HG02840 (cell line): ENCODE measurements at regions not wholly inside any gene's neighbourhood (a gene's known extent, or its start where the extent isn't known, plus 50 kb on each side); places are given as distances from the start of the nearest gene placed in this dataset.

Experiments
- ATAC-seq: cut with Tn5 transposase; IDR thresholded peaks from one replicate; pipeline ENCODE4 v1.9.1; 2021; ENCODE audit warnings: mild to moderate bottlenecking, moderate library complexity, moderate number of reproducible peaks; ENCODE audit not compliant: unreplicated experiment, low FRiP score

DNA sequence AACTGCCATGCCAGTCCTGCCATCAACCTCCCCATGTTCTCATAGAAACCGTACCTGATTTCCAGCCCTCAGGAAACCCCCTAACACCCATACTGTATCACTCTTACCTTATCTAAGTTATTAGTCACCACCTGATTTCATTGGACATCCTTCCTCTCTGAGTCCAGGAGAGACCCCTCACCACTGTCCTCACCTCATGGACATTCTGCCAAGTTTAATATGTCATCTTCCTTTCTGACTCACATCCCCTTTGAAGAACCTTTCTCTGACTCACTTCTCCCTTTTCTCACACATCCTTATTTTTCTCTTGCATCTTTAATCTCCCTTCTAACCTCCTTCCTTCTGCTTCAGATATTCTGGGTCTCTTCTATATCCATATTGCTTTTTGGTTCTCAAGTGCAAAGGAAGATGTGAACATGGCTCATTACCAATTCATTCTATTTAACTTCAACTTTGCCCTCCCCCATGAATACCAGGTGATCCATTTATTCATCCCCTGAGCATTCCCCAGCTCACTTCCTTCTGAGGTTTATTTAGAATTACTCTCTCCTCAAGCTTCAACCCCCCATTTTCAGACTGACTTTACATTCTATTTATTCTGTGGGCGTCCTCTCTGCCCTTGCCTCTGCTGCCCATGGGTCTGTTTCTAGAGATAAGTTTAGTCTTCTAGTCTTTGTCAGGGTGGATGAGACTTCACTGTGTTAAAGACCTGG lies 206.8 kb upstream of the ESRRG start:
- no peak for ATAC-seq

DNA sequence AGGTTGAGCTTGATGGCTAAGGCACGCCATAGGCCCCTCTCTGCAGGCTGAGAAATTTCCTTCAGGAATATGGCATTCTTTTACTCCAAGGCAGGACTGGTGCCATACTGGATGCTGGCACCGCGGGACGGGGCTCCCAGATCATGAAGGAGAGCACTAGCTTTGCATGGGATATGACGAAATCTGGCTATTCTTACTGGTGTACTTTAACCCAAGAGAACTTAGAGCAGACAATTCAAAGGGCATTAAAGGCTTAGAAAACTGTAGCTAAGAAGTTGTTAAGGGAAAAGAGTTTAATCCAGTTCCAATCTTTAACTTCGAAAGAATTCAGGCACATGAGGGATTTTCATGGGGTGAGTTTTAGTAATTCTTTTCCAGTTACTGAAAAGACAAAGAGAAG lies 204.4 kb upstream of the ESRRG start:
- no peak for ATAC-seq

DNA sequence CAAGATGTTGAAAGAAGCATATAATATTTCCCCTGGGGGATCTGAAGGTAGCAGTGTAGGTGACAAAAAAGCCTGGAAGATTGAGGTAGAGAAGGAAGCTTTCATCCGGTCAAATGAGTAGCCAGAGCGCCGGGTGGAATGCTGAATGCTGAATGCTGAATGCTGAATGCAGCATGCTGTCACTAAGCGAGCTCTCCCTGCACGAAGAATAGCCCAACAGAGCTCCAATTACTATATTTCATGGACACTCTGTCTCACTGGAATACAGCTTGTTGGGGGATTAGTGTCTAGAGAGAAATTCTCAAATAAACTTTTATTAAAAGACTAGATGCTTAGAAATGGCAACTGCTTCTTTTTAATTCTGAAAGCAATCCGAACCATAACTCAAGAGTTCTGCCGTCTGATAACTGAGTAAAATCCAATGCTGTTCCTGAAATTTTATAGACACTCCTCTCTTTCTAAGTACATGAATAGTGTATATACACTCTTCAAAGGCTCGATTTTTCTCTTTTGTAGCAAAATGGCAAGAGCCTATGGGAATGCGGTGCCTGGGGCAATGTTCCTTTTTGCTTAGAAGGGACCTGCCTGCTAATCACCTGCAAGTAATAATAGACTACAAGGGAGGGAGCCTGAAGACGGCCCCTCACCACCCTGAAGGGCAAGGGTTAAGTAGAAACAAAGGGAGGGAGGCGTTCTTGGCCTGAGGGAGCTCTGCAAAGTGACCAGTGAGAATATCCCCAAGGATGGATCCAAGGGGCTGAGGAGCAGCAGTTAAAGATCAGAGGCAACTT lies 203.7 kb upstream of the ESRRG start:
- no peak for ATAC-seq

GRCh38 chr1:216925962-216926625 lies 202.9 kb upstream of the ESRRG start:
- no peak for ATAC-seq

GRCh38 chr1:216924732-216925131 lies 201.5 kb upstream of the ESRRG start:
- ATAC-seq: no peak

- ATAC-seq: no peak
Observed at GRCh38 chr1:216923601-216924000, 200.4 kb upstream of the ESRRG start.

DNA sequence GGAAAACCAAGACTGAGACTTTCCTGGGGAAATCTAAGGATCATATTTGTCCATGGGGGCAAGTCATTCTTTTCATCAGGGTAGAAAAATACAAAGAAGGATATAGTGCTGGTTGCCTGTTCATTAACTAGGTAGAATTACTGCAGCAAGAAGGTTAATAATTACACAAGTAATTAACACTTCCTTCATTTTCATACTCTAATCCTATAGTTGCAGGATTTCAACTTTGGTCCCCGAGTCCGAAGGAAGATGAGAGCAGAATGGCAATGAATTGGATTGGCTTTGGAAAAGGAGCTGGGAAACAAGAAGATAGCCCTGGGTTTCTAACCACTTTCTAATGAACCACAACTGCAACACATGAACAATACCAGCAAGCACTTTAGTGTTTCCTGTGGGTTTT lies 199.2 kb upstream of the ESRRG start:
- no peak for ATAC-seq

- no peak for ATAC-seq
Observed at GRCh38 chr1:216921866-216922265, 198.6 kb upstream of the ESRRG start.

GRCh38 chr1:216919060-216919970 lies 196.1 kb upstream of the ESRRG start:
- no peak for ATAC-seq

- no peak for ATAC-seq
Observed at GRCh38 chr1:216916890-216917438, 193.7 kb upstream of the ESRRG start.

DNA sequence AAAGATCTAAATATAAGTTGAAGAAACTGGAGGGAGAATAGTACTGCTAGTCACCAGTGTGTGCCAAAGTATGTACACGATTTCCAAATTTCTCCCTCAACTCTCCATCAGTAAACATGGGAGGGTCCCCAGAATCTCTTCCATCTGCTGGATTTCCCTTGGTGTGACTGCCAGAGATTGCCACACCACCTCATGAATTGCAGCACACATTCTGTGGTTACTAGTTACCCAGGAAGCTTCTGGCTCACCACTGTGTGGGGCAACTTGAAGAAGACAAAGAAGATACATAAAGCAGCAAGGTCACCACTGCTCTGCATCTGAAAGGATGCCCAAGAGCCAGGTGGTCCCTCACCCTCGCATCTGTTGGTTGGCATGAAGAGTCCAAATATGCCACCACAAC lies 191.7 kb upstream of the ESRRG start:
- no peak for ATAC-seq

GRCh38 chr1:216913976-216914375 lies 190.7 kb upstream of the ESRRG start:
- no peak for ATAC-seq

DNA sequence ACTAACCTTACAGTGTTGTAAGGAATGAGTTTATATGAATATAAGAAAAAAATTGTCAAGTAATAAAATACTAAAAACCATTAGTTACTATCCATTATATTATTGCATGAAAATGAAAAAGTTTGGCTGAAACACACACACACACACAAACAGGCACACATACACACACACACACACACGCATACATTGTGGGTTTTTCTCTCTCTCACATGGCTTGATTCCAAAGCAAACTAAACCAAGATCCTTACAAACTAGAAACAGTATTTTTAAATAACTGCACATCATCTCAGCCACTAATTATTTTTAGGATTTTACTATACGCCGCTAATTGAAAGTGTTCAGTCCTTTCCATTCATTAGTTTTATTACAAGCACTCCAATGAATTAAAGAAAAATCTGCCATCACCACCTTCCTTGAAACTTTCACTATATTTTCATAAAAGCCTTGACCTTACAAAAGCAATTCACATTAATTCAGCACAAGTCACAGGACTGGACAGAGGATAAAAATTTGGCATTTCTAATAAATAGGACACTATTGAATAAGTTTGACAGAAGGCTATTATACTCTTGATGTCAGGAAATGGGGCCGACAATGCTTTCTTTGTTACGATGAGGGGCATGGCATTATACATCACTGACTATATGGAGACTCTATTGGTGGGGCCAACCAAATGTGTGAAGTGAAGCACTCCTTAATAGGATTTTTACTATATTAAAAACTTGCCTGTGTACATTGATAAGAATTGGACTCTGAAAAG lies 187.0 kb upstream of the ESRRG start:
- ATAC-seq: no peak

DNA sequence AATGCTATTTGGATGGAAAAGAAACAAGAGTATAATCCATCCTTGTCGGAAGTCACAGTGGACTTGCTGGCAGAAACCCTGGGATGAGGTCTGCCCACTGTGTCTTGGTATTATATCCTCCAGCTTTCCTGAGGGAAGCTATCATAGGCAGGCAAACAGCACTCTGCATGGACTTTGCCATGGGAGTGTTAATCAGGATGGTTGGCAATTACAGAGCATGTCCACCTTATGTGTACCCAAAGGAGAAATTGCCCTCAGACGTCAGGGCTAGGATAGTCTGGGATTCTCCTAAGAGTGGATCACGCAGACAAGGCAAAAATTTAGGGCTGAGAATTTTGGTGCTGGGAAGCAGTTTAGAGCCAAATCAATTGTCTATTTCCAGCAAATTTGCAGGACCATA lies 184.9 kb upstream of the ESRRG start:
- no peak for ATAC-seq

GRCh38 chr1:216907100-216907499 lies 183.9 kb upstream of the ESRRG start:
- no peak for ATAC-seq

DNA sequence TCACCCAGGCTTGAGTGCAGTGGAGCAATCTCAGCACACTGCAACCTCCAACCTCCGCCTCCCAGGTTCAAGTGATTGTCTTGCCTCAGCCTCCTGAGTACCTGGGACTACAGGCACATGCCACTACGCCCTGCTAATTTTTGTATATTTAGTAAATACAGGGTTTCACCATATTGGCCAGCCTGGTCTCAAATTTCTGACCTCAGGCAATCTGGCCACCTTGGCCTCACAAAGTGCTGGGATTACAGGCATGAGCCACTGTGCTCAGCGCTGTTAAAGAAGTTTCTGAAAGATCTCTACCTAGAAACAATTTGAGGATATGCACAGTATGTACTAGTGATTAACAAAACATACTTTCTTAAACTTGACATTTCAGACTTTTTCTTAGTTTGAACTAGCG lies 182.6 kb upstream of the ESRRG start:
- ATAC-seq: no peak

GRCh38 chr1:216905137-216905536 lies 181.9 kb upstream of the ESRRG start:
- ATAC-seq: no peak

DNA sequence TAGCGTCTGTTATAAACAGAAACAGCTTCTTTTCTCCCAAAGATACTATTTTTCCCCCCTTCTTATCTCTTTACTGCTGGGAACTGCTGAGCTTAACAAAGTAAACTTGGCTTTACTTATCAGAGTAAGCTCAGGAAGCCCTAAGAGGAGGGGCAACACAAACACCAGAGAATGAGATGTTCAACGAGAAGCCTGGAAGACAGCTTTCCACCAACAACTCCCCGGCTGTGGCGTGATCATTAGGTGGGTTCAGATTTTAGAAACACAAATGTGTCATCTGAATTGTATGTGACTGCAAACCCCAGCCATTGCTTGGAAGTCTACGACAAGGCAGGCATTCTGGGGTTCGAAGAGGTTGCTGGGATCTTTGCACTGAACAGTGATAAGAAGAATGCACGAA lies 181.2 kb upstream of the ESRRG start:
- ATAC-seq: no peak

GRCh38 chr1:216903382-216903740 lies 180.1 kb upstream of the ESRRG start:
- no peak for ATAC-seq
